ENCODE measurements at regions not wholly inside any gene's neighbourhood (a gene's known extent, or its start where the extent isn't known, plus 50 kb on each side); places are given as distances from the start of the nearest gene placed in this dataset.
A peak's percentile ranks its signal among the peaks of the same experiment; 100 is the strongest.
"Not testable (repeated sequence)": the region's sequence is repeated elsewhere in the genome, so short reads cannot be mapped to it uniquely, and the experiment has no call there.

DNA sequence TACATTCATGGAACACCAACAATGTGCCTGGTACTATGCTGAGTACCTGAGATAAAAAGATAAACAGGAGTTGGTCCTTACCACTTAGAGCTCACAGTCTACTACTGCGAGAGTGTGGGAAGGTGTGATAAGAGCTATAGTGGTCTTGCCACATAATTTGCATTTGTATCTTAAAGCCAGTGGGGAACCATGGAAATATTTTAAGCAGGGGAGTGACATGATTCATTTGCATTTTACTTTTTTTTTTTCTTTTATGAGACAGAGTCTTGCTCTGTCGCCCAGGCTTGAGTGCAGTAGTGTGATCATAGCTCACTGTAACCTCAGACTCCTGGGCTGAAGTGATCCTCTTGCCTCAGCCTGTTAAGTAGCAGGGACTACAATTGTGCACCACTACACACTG, 53.6 kb downstream of the SRGAP2 start:
- not testable (repeated sequence) for DNase-seq (ENCODE audit: low spot score)

DNA sequence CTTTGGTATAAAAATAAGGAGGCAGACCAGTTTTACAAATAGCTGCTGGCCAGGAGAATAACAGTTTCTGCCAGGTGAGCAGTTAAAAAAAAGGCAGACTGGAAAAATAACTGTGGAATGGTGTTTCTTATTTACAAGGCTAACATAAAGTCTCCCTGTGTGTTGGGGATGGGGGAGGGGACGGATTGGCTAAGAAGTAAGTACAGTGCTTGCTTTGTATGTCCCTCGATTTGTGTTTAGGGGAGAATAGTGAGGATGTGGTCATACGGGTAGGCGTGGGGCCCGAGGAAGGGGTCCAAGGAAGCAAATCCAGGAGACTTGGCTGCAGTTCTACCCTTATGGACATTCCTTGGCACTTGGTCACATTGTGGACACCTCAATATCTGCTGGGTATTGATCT, 58.1 kb downstream of the SRGAP2 start:
- DNase-seq (ENCODE audit: low spot score): not testable (repeated sequence)

- not testable (repeated sequence) for DNase-seq (ENCODE audit: low spot score)
These were observed 59.1 kb downstream of the SRGAP2 start for GRCh38 chr1:206262424-206262823.

DNA sequence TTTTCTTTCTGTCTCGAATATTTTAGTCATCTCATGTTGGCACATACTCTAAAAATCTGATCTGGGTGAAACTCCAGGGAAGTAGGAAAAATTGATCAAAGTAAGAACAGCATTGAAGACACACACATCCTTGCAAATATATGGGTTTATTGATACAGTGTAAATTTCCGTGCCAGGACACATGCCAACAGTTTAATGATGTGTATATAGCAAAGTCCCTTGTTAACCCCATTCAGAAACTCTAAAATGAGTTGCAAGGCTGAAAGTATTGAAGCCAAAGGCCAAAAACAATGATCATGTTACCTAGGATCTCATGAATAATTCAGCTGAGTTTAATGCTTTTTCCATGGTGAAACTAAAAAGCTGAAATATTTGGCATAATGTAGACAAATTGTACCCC, 61.6 kb downstream of the SRGAP2 start:
- not testable (repeated sequence) for DNase-seq (ENCODE audit: low spot score)

- DNase-seq (ENCODE audit: low spot score): not testable (repeated sequence)
These were observed 67.8 kb downstream of the SRGAP2 start for GRCh38 chr1:206271153-206271552.

- not testable (repeated sequence) for DNase-seq (ENCODE audit: low spot score)
These were observed 69.8 kb downstream of the SRGAP2 start for GRCh38 chr1:206273104-206273503.

DNA sequence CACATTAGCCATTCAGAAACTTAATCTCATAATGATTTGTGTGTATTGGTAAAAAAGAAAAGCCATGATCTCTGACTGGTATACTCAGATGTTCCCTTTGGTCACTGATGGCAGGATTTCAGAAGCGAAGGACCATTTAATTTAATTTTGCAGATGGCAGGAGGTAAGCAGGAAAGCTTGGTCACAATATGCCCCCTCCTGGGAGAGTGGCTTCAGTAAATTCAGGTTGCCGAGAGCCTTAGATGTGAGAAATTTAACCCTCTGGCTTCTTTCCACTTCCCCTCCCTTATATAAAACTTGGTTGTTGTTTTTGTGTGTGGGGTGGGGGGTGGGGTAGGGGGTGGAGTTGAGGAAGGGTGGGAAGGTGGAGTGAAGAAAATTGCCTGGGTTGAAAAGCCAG, 72.8 kb downstream of the SRGAP2 start:
- DNase-seq (ENCODE audit: low spot score): not testable (repeated sequence)

GRCh38 chr1:206278683-206279082, 75.3 kb downstream of the SRGAP2 start:
- DNase-seq (ENCODE audit: low spot score): not testable (repeated sequence)

GRCh38 chr1:206280683-206281082, 77.3 kb downstream of the SRGAP2 start:
- not testable (repeated sequence) for DNase-seq (ENCODE audit: low spot score)

DNA sequence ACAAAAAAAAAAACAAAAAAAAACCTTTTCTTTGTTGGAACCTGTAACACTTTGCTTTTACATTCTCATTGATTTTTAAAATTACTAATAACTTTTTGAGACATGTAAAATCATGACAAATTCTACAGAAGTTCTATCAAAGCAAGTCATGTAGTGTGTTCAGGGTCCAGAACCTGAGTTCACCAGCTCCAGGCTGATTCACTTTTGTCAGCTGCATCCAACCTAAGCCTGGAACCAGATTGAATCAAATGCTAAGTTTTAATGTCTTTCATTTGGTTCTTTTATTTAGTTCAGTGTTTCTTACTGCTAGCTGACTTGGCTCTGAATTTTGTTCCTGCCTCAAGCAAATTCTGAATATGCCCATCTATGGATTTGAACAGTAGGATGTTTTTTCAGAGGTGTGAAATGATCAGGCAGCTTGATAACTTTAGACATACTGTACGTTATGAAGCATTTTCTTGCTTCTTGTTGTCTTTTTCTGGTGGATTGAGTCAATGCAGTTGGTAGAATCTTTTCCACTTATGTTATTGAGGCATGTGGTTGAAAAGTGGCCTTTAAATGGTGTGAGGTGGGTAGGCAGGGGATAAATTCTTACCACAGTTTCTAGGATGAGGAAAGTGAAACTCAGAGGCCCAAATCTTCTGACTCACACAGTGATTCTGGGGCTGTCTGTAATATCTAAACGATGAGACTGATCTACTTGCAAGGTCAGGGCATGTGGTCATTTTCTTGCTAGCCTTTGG, 78.7 kb downstream of the SRGAP2 start:
- not testable (repeated sequence) for DNase-seq (ENCODE audit: low spot score)

DNA sequence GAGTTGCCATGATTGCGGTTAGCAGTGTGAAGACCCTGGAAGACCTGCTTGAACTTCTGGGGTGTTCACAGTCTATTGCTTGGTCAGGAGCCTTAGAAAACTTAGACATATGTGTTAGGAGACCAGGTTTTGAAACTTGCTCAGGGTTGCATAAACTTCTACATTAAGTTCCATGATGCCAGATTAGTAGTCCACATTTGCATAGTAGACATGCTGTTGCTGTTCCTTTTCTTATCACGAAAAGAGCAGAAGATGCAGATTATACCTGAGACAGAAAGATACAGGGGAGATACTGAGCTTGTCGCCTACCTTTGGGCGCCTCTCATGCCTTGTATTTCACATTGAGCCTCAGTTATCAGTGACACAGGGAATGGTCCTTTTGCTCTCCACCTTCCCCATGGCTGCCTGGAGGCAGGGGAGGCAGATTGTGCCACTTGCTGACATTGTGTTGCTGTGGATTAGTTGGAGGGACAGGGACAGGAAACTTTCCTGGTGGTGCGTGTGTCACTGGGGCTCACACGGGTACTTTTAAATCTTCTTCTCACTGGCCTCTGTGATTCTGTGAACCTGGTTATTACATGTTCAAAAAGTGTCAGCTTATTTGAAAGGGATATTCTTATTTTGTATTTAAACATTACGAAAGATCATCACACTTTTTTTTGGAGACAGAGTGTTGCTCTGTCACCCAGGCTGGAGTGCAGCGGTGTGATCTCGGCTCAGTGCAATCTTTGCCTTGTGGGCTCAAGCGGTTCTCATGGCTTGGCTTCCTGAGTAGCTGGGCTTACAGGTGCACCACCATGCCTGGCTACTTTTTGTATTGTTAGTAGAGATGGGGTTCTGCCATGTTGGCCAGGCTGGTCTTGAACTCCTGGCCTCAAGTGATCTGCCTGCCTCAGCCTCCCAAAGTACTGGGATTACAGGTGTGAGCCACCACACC, 82.0 kb downstream of the SRGAP2 start:
- DNase-seq (ENCODE audit: low spot score): not testable (repeated sequence)

GRCh38 chr1:206287759-206288158, 84.4 kb downstream of the SRGAP2 start:
- DNase-seq (ENCODE audit: low spot score): not testable (repeated sequence)

GRCh38 chr1:206288453-206288852, 85.1 kb downstream of the SRGAP2 start:
- not testable (repeated sequence) for DNase-seq (ENCODE audit: low spot score)

DNA sequence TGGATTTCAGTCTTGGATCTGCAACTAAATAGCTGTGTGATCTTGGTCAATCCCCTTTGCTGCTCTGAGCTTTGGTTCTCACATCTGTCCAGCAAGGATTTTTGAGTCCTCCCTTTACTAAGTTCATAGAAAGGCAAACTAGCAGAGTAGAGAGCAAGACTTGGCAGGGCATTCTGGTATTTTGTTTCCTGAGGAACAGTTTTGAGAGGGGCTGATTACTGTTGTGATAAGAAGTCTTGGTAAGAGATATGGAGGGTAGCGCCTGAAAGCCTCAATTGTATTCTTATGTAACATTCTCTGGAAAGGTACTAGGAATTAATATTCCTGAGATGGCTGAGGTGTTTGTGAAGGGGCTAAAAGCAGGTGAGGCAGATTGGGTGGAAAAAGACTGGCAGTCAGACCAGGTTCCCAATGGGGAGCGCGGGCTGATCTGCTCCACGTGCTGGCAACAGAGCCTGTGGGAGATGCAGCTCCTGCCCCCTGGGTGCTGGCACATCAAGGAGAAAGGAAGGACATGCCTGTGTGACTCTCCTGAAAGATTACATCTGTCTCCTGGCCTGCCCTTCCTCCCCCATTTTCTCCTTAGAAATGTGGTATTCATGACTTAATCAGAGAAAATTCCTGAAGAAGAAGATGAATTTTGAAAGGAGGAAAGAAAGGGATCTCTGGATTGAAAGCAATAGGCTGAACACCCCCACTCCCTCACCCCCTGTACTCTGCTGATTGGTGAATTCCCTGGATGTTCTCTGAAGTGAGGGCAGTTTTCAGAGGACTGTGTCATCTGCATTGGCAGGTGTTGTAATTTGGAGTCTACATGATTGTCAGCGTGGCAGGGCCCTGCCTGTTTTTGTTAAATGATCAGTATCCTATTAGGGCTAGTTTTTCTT, 94.0 kb downstream of the SRGAP2 start:
- DNase-seq (ENCODE audit: low spot score): not testable (repeated sequence)

- DNase-seq (ENCODE audit: low spot score): not testable (repeated sequence)
These were observed 94.7 kb downstream of the SRGAP2 start for GRCh38 chr1:206298032-206298392.

DNA sequence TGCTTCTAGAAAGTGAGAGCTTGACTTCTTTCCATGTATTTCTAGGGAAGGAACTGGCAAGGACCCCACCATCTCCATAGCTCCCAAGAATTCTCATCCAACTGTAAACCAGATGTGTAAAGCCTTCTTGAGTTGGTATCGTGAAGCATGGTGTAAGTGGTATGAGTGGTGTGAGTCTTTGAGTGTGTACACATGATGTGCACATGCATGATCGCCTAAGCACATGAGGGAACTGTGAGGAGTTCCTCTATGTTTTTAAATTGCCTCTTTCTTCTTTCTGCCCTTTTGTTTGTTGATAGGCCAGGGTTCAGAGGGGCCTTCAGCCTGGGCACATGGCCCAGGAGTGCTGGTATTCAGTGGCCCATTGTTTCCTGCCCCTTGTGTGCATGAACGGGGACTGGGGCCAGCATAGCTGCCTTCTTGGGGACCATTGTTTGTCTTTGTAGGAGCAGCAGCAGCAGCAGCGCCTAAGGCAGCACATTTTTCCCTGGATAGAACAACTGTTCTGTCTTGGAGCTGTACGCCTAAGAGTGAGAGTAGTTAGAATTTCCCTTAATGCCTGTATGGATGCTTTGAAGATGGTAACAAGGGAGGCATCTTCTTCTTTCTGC, 95.9 kb downstream of the SRGAP2 start:
- DNase-seq (ENCODE audit: low spot score): not testable (repeated sequence)

GRCh38 chr1:206299942-206300341, 96.6 kb downstream of the SRGAP2 start:
- not testable (repeated sequence) for DNase-seq (ENCODE audit: low spot score)

GRCh38 chr1:206302056-206302455, 98.7 kb downstream of the SRGAP2 start:
- DNase-seq (ENCODE audit: low spot score): not testable (repeated sequence)

GRCh38 chr1:206307442-206307841, 104.1 kb downstream of the SRGAP2 start:
- not testable (repeated sequence) for DNase-seq (ENCODE audit: low spot score)

- DNase-seq (ENCODE audit: low spot score): not testable (repeated sequence)
These were observed 107.6 kb downstream of the SRGAP2 start for GRCh38 chr1:206310948-206311347.

DNA sequence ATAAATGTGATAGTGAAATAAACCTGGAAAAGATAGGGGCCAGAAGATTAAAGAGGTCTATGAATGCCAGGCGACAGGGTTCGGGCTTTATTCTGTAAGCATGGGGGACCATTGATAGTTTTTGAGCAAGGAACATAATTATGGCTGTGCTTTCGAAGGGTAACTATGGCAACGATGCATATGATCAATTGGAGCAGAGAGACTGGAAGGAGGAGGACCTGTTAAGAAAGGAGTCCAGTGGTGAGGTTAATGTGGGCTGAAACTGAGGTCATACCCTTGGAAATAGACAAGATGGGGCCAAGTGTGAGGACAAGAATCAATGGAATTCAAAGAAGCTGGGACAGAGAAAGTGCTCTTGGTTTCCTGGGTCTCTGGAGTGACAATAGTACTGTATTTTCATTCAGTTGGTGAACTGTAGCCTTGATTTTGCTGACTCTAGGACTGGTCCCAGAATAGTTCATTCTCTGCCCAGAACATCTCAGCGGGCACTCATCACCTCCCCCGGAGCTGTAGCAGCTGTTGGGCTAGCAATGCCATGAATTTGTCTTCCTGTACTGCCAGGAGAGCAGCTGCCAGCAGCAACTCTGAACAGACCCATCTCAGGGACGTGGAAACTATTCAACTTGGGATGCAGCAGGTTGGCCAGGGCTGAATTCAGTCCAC, 108.4 kb downstream of the SRGAP2 start:
- peak; percentile 48 for DNase-seq (ENCODE audit: low spot score)

Measured in globus pallidus (tissue), 1 donor.